Stimulated activated CD4-positive, alpha-beta T cell treated with anti-CD3 and anti-CD28 coated beads, Interleukin-1b, Interleukin-23, amount 100 ng/mL, for 4 hours (primary cell): ENCODE measurements at regions not wholly inside any gene's neighbourhood (a gene's known extent, or its start where the extent isn't known, plus 50 kb on each side); places are given as distances from the start of the nearest gene placed in this dataset.
"Not testable (repeated sequence)": the region's sequence is repeated elsewhere in the genome, so short reads cannot be mapped to it uniquely, and the experiment has no call there.

ENCODE experiments used
- DNase-seq, 2 donors: peaks; one replicate each; pipeline ENCODE4 v3.0.0-alpha.2; 2020; ENCODE audit warnings: low read depth in 2 of 2

DNA sequence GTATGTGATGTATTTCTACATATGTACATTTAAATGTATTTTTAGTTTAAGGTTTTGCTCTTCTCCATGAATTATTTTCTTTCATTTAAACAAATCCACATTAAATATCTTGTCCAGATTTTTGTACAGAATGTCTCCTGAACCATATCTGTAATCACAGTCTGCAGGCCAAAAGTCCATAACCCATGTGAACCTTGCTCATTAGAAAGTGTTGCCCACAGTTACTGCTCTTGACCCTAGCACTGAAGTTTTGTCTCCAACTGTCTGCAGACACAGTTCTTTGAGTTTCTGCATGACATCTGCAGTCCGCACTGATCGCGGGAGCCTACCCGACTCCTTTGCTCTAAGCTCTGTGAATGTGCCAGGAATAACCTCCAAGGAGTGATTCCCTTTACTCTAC, 626.2 kb upstream of the SLC10A2 start:
- no peak for DNase-seq

DNA sequence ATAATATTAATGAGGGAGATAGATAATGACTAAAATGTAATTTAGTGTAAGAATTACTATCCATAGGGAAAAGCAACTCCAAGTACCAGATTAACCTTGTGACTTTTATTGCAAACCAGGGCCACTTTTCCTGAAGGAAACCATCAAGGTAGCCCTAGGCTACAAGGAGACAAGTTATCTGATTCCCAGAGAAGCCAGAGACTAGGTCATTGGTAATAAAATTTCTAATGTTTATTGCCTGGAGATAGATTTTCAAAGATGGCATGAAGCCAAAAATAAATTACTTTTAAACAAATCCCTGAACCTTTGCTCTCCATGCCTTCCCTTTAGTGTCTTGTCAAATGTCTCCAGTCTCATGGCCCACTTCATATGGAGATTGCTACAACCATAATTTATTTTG, 610.1 kb upstream of the SLC10A2 start:
- DNase-seq = no peak

DNA sequence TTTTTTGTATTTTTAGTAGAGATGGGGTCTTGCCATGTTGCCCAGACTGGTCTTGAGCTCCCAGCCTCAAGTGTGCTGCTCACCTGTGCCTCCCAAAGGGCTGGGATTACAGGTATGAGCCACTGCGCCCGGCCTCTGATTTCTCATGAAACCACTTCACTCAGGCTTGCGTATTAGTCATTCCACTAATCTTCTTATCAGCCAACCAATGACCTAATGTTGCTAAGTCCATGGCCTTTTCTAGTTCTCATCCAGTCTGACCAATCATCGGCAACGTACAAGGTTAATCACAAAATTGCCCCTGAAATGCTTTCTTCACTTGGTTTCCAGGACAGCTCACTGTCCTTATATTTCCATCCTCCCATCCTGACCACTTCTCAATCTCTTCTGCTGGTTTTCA, 605.3 kb upstream of the SLC10A2 start:
- DNase-seq = no peak

DNA sequence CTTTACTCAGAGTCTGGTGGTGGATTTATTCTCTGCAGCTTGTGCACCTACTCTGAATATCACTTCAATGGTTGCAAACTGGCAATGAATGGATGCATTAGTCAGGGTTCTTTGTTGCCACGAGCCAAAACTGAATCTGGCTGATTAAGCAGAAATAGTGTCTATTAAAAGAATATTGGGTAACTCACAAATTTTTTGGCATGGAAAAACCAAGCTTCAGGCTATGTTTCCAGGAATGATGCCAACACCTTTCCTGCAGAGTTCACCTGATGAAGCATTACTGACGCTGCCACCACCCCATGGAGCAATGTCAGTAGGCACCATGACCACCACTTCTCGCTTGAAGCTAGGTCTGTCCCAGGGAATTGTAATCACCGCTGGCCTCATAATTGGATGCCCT, 597.8 kb upstream of the SLC10A2 start:
- DNase-seq = no peak

DNA sequence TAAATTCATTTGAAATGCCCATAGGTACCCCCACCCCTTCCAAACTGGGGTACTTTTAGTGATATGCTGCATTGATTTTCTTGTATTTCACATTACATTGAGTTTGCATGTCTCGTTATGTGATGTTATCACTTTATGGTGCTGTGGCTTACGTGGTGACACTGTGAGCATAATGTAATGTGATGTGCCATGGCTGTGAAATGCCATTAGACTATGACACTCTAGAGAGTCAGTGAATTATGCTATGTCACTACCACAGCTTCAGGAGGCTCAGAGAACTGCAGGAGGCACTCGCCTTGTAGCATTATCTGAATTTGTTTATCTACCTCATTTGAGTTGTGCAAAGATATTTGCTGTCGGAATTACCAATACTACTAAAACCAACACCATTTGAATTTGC, 590.1 kb upstream of the SLC10A2 start:
- DNase-seq = no peak

DNA sequence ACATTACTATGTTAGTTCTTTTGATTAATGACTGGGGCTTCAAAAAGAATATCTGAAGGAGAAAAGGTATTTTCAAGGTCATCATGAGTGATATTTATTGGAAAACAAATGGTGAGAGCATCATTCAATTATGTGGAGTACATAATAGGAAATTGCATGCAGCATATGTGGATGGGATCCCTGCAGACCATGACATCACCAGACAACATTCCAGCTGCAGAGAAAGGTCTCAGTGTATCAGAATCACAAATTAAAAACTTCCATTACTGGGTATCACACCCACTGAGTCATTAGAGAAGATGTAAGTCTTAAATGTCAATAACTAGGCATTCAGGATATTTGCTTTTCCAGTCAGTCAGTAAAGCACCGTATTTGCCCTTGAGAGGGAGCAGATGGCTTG, 574.4 kb upstream of the SLC10A2 start:
- no peak for DNase-seq

DNA sequence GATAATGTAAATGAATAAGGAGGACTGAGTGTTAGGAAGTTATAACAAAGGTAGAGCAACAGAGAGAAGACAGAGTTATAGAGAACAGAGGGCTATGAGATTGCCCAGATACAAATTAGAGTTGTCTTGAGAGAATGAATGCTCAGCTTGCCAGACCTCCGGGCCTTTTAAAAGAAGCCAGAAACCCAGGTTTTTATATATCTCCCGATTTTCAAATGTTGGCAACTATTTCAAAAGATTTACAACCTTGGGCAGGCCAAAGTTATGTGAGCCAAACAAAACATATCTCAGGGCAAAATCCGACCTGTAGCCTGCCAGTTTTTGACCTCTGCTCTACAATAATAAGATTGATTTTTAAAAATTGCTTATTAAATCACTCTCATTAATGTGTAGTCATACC, 573.1 kb upstream of the SLC10A2 start:
- DNase-seq = no peak

DNA sequence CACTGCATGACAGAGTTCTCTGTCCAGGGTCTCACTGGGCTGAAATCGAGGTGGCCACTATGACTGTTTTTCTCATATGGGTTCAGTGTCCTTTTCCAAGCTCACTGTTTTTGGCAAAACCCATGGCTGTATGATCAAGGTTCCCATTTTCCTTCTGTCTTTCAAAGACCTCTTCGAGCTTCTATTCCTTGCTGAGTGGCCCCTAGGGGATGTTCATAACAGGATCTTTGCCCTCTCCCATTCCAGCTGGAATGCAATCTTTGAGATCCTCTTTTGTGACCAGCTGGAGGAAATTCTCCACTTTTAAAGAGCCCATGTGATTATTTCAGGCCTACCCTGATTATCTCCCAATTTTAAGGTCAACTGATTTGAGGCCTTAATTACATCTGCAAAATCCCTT, 572.5 kb upstream of the SLC10A2 start:
- DNase-seq = no peak

DNA sequence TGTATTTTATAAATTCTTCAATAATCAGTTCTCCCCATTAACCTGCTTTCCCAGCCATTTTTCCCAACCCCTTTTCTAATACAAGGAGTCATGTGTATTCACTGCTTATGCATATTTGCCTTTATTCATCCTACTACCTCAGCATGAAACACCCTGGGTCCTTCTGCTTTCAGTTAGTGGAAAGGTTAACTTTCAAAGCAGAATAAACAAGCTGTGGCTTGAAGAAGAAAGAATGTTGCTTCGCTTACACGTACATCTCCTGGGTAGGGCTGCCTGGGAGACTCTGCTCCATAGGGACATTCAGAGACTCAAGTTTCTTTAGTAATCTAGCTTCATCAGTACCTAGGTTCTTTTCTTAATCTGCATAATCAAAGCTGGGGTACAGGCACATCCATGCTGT, 567.8 kb upstream of the SLC10A2 start:
- no peak for DNase-seq

DNA sequence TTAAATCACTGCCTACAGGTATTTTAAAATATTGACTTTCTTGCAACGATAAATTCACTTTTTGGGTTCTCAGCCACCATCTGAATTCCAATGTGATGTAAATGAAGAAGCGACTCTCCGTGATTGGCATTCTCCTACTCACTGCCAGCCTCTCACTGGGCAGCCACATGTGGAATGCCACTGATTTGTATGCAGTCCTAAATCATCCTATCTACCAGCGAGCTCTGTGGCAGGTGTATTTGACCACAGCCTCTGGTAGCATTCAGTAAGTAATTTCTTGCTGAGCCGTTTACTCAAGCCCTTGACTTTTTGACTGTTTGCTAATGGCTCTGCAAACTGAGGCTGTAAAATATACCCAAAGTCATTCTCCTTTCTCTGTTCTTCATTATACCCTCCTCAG, 559.0 kb upstream of the SLC10A2 start:
- no peak for DNase-seq

DNA sequence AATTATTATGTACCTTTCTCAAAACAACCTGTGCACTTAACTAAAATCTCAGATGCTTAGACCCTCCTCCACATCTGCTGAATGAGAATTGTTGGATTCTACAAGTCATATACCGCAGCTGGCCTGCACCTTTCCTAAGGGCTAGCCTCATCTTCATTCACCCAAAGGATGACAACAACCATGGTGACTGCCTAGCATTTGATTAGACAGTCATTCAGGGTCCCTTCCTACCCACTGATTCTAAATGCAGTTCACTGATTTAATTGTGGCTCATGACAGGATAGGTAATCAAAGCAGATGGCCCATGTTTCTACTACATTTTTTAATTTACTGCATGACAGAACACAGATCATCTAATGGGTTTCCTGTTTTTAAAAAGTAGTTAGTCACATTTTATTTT, 551.9 kb upstream of the SLC10A2 start:
- DNase-seq = no peak

DNA sequence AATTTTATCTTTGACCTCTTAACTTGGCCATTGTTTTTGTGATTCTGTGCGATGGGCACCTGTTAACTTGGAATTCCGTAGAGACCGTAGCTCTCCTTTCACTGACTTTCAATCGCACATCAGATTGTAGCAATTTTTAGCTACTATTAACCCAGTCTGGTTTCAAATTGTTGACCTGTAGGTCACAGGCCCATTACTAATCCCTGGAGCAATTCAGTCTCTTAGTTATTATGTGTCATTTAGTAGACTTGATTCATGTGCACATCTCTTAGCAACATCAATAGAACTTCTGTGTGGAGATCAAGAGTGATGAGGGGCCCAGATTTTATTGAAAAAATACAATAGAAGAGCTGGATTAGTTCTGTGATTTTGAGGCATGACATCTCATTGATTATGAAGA, 549.6 kb upstream of the SLC10A2 start:
- no peak for DNase-seq

DNA sequence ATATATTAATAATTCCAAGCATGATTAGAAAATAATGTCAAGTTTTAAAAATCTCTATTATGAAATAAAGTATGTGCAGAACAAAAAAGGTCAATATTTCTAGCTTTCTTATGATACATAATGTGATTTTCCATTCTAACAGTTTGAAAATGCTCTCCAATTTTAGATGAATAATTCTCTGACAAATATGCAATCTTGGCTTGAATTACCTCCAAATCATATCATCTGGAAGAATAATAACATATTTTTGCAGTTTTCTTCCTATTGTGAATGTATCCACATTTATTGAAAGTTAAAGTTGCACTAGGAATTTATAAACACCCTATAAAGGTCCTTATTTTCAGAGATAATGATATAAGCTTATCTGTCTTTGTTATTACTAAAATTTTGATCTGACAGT, 548.5 kb upstream of the SLC10A2 start:
- DNase-seq = no peak

DNA sequence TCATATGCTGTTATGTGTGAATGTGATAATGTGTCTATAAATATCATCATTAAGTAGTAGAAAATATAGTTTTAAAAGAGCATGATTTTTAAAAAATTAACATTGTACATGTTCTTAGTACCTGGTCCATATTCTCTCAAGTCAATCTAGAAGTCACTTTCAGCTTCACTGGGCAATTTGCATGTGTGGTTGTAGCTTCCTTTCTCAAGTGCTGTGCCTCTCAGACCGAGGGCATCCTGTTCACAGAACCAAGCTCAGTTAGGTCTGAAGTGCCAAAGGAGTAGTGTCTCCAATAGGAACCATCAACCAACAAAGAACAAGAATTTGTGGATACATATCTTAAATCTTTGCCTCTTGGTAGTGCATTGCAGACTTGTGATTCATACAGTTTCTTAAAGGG, 541.8 kb upstream of the SLC10A2 start:
- DNase-seq = no peak

DNA sequence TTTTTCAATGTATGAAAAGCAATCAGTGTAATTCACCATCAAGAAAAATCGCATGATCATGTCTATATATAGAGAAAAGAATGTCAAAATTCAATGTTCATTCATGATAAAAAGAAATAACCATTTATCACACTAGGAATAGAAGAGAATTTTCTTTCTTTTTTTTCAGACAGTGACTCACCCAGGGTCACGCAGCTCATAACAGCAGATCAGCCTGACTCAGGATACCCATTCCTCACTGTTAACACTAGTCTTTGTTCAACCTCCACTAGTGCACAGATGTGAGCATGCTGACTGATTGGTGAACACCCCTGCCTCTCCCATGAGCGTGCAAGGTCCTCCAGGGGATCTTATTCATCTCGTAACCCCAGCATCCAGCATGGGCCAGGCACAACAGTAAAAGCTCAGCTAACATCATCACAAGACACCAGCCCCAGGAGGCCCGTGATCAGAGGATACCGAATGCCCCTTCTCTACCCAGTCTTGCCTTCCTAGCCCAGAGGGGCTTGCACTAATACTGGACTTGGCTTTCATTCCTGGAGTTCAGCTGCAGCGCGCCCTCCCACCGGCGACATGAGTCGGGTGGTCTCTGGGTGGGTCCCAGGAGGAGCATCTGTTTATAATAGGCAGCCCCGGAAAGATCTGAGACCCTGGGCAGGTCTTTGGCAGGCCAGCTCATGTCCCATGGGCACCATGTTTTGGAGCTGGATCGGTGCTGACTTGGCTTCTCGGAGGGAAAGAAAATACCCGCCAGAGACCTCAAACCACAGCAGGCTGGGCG, 539.5 kb upstream of the SLC10A2 start:
- DNase-seq = no peak

DNA sequence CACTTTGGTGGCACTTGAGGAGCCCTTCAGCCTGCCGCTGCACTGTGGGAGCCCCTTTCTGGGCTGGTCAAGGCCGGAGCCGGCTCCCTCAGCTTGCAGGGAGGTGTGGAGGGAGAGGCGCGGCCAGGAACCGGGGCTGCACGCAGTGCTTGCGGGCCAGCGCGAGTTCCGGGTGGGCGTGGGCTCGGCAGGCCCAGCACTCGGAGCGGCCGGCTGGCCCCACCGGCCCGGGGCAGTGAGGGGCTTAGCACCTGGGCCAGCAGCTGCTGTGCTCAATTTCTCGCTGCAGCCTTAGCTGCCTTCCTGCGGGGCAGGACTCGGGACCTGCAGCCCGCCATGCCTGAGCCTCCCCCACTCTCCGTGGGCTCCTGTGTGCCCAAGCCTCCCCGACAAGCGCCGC, 533.7 kb upstream of the SLC10A2 start:
- not testable (repeated sequence) for DNase-seq

DNA sequence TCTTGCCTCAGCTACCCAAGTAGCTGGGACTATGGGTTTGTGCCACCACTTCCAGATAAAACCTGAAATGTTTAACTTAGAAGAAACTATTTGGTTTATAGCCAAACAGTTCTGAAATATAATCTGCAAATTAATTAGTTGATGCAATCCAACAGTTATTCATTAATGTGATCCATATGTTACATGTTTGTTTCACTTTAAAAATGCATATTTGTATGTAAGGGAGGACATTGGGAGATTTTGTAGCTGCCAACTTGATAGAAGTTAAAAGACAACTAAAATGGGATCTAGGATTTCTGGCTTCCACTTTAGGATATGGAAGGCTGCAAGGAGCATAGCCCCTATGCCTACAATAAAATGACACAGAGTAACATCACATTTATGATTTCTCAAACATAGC, 532.5 kb upstream of the SLC10A2 start:
- DNase-seq = no peak

DNA sequence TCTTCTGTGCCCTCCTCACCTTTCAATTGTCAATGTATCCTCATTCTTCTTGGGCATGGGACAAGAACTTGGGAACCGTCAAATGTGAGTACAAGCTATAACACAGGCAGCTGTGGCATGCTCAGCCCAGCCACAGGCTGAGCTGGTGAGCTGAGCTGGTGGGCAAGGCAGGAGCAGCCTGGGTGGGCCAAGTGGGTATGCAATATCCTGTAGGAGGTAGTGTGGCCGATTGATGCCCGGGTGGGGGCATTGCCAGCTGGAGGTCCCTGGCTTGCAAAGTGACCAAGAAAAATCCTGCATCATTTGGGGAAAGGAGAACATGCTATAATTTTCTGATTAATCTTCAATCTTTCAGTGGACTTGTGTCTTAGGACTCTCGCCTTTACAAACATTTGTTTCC, 507.2 kb upstream of the SLC10A2 start:
- DNase-seq = no peak

DNA sequence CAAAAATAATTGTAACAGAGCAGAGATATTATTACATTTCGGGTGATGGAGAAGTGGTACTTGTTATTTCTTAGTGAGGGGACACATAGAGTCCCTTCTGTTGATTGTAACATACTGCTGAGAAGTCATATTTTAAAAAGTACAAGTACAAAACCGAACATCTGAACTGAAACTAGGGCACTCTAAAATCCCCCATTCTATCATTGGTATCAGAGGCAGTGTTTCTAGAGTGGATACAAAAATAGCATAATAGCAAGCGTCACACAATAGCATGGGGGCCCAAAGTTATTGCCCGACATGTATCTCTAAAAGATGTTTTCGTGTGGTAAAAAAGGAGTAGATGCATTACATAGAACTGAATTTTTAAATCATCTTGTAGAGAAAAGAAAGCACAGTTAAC, 502.1 kb upstream of the SLC10A2 start:
- DNase-seq = no peak

DNA sequence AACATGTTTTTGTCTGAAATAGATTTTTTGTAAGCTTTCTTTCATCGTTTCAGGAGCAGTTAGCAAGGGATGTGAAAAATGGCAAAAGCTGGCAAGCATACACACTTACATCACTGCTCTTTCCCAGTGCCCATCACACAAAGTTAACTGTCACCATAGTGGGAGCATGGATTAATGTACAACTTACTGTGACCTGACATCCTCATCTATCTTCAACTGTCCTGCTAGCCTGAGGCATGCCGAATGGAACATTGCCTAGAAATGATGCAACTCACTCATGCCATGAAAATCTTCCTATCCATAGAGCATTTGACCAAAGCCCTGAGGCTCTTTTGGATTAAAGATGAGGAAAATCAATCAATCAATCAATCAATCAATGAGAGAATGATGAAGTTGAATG, 491.7 kb upstream of the SLC10A2 start:
- no peak for DNase-seq

DNA sequence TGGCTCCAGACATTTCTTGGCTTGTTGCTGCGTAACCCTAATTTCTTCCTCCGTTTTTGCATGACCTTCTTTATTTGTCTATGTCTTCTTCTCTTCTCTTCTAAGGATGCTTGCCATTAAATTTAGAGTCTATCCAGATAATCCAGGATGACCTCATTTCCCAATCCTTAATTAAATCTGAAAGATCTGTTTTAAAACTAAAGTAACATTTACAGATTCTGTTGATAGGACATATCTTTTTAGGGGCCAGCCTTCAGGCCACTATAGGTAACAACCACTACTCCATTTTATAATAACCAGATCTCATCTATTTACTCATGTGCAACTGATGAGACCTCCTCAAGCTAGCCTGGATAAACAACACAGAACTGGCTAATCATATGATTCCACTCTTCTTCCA, 490.5 kb upstream of the SLC10A2 start:
- no peak for DNase-seq

DNA sequence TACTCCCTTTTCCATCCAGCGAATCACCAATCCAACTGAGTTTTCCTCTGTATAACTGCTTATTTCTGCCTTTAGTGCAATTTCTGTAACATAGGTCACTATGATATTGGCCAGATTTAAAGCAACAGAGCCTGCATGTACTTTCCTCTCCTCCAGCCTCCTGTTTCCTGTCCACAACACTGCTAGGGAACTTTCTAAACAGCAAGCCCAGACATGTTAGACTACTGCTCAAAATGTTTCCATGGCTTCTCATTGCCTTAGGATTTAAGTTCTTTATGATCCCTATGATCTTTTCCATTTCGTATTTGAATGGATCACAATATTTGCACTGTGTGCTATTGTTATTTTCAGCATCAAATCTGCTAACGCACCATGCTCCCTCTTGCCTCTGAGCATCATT, 481.7 kb upstream of the SLC10A2 start:
- no peak for DNase-seq

DNA sequence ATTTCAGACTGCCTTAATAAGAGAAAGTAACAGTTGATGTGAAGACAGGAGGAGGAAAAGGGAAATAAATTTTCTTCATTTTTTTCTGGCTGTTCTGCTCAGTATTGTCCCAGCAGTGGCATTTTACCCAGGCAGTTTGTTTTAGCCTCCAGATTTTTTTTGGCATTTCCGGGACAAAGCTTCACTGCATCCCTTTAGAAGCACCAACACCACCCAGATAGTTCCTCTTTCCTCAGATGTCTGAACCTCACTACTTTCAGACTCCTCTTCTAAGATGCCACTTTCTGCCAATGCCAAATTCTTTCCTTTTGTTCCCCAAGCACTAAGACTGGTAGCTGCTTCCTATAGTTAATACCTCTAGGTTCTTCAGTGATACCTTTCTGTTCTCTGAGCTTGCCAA, 480.1 kb upstream of the SLC10A2 start:
- DNase-seq = no peak

DNA sequence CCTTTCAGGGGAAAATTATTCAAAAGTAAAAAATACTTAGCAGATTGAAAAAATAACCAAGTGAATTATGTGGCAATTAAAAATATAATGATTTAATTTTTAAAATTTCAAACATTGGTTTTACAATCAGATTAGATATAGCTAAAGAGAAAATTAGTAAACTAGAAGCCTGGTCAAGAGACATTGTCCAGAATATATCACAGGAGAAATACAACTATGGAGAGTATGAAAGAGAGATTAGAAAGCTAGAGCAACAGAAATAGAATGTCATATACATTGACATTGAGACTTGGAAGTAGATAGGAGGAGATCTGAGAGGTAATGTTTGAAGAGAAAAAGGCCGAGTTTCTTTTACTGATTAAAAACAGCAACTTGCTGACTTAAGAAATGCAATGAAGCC, 476.4 kb upstream of the SLC10A2 start:
- DNase-seq = no peak
